ENCODE measurements at regions not wholly inside any gene's neighbourhood (a gene's known extent, or its start where the extent isn't known, plus 50 kb on each side); places are given as distances from the start of the nearest gene placed in this dataset.

- no peak for TF ChIP-seq TAF7 (optimal IDR thresholded peaks at IDR 0.05; ENCODE audit: borderline replicate concordance, low read depth, low read length)
These were observed 108.3 kb upstream of the USP9X start (continued) for GRCh38 chrX:40976981-40977380.

DNA sequence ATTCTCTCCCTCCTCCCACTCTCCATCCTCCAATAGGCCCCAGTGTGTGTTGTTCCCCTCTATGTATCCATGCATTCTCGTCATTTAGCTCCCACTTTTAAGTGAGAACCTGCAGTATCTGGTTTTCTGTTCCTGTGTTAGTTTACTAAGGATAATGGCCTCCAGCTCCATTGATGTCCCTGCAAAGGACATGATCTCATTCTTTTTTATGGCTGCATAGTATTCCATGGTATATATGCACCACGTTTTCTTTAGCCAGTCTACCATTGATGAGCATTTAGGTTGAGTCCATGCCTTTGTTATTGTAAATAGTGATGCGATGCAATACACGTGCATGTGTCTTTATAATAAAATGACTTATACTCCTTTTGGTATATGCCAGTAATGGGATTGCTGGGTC, 100.3 kb upstream of the USP9X start:
- Histone ChIP-seq H3K4me3 (ENCODE audit: extremely low read depth in 1 of 4, insufficient read depth in 2 of 4, low read depth in 3 of 4, low read length in 4 of 4) (no peak overlapping the region), H2BK12ac (ENCODE audit: low read depth, low read length) (no peak overlapping the region), H2BK20ac (ENCODE audit: low read length) (no peak overlapping the region), H2AFZ (ENCODE audit: low read length) (no peak overlapping the region), H3K79me1 (ENCODE audit: low read depth, low read length) (no peaks in the 10 kb centered on the region), H4K91ac (replicated peaks; ENCODE audit: insufficient read length, low read length) (no peak overlapping the region), H3K36me3 (ENCODE audit: control insufficient read depth in 2 of 4, insufficient read depth in 4 of 4, low read length in 3 of 4) (no peaks in the 10 kb centered on the region), H3K27ac (ENCODE audit: low read depth, low read length) (no peak overlapping the region), H3K9ac (replicated peaks in 1 of 4; ENCODE audit: extremely low read depth in 1 of 4, low read depth in 3 of 4, low read length in 3 of 4) (no peak overlapping the region), H2BK15ac (ENCODE audit: low read length) (no peak overlapping the region), H3K4ac (replicated peaks; ENCODE audit: insufficient read length, low read depth, low read length) (no peak overlapping the region), H2BK120ac (replicated peaks; ENCODE audit: low read depth, low read length) (no peak overlapping the region), H3K56ac (replicated peaks; ENCODE audit: insufficient read length, low read depth, low read length) (no peak overlapping the region), H3K9me3 (ENCODE audit: insufficient read depth in 2 of 2, low read depth in 1 of 2, low read length in 1 of 2) (no peaks in the 10 kb centered on the region), H3K27me3 (replicated peaks in 1 of 4; ENCODE audit: control insufficient read depth in 3 of 4, extremely low read depth in 1 of 4, insufficient read depth in 3 of 4, low read length in 3 of 4) (no peaks in the 10 kb centered on the region), H3K23me2 (ENCODE audit: low read depth, low read length) (no peaks in the 10 kb centered on the region), H2BK5ac (ENCODE audit: low read depth, low read length) (no peak overlapping the region), H3K4me1 (replicated peaks in 1 of 4; ENCODE audit: control insufficient read depth in 3 of 4, insufficient read depth in 4 of 4, low read length in 3 of 4) (peaks cover 0 to 4% (median 1%) of the 10 kb centered on the region in 4 experiments; a peak in 3 of 7 replicates), H4K5ac (ENCODE audit: insufficient read length, low read depth, low read length) (no peak overlapping the region), H4K20me1 (replicated peaks in 1 of 2; ENCODE audit: control insufficient read depth in 1 of 2, insufficient read depth in 2 of 2, low read length in 2 of 2) (no peaks in the 10 kb centered on the region), H2AK5ac (ENCODE audit: low read depth, low read length) (no peak overlapping the region), H3K23ac (ENCODE audit: insufficient read length) (no peak overlapping the region), H3K79me2 (ENCODE audit: control insufficient read depth in 1 of 2, insufficient read depth in 2 of 2, low read length in 2 of 2) (no peaks in the 10 kb centered on the region), H3K4me2 (ENCODE audit: insufficient read depth in 1 of 2, low read depth in 2 of 2, low read length in 2 of 2) (no peak overlapping the region), H3K18ac (ENCODE audit: extremely low read depth, low read length) (no peak overlapping the region), H3K14ac (ENCODE audit: insufficient read length) (no peak overlapping the region), H4K8ac (ENCODE audit: extremely low read depth, insufficient read depth, low read length) (no peak overlapping the region)
- POLR2A ChIA-PET (ENCODE audit: partially characterized antibody): no interaction called here
- 96% methylated on average over 4 of the region's 4 CpGs; no CpG with 5 or more reads in 1 of the 2 experiments for WGBS, 2 experiments (ENCODE audit: extremely low coverage in 1 of 2, insufficient coverage in 1 of 2, insufficient read length in 1 of 2, insufficient replicate concordance in 2 of 2, low coverage in 1 of 2, low lambda C conversion rate in 2 of 2, missing lambda C conversion rate in 1 of 2)
- FAIRE-seq (no peak), DNase-seq (ENCODE audit: low read depth in 1 of 2, low spot score in 2 of 2) (no peak)
- CTCF ChIA-PET (ENCODE audit: partially characterized antibody): no interaction called here
- TF ChIP-seq PHF8 (conservative IDR thresholded peaks at IDR 0.05; ENCODE audit: low read depth, low read length) (no peak), MAFK (IDR thresholded peaks at IDR 0.05; ENCODE audit: low read depth, low read length) (no peak), GABPA (IDR thresholded peaks at IDR 0.05; ENCODE audit: borderline replicate concordance, insufficient read depth, low read length) (no peak), RNF2 (IDR thresholded peaks at IDR 0.05; ENCODE audit: borderline replicate concordance, low read depth, low read length, missing control alignments, poor library complexity, severe bottlenecking) (no peak), CTCF (IDR thresholded peaks at IDR 0.05; ENCODE audit: control extremely low read depth in 1 of 3, insufficient read depth in 1 of 3, low read depth in 1 of 3, low read length in 3 of 3) (no peak), POLR2AphosphoS5 (IDR thresholded peaks at IDR 0.05; ENCODE audit: low read depth, low read length) (no peak), ZNF274 (IDR thresholded peaks at IDR 0.05; ENCODE audit: borderline replicate concordance, extremely low read depth, low read length) (no peak), CBX8 (IDR thresholded peaks at IDR 0.05; ENCODE audit: borderline replicate concordance, low read depth, low read length) (no peak)
- TF ChIP-seq, protein P1, sequence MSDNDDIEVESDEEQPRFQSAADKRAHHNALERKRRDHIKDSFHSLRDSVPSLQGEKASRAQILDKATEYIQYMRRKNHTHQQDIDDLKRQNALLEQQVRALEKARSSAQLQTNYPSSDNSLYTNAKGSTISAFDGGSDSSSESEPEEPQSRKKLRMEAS (IDR thresholded peaks at IDR 0.05): no peak

Measured in H1 (cell line).